ENCODE measurements at regions not wholly inside any gene's neighbourhood (a gene's known extent, or its start where the extent isn't known, plus 50 kb on each side); places are given as distances from the start of the nearest gene placed in this dataset.

DNA sequence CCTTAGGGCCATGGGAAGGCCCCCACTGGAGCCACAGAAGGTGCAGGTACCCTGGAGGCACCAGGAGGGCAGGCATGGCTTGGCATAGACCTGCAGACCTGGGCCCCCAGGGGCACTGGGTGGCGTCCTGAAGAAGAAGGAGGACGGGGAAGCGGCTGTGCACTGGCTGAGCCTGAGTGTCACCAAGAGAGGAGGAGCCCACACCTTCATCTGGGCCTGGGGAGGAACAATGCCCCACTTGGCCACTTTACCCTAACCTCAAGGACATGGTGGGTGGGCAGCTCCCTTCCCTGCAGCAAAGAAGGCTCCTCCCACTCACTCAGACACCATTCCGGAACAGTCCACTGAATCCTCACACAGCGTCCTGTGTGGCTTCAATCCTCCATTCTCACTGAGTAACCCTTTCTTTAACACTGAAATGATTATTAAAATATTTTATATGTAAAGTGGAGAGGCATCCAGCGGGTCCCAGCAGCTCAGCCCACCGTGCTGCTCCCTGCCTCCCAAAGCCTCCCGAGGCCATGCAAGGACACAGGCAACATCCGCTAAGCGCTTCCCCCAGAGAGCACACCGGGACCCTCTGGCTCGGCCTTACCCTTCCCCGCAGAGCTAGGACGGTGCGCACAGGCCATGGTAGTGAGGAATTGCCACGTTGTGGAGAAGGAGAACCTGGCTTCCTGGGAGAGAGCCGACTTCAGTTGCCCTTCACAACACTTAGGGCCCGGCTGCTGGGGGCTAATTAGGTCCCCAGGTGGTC is 516.7 kb upstream of the MGMT start:
- TF ChIP-seq, protein P1, sequence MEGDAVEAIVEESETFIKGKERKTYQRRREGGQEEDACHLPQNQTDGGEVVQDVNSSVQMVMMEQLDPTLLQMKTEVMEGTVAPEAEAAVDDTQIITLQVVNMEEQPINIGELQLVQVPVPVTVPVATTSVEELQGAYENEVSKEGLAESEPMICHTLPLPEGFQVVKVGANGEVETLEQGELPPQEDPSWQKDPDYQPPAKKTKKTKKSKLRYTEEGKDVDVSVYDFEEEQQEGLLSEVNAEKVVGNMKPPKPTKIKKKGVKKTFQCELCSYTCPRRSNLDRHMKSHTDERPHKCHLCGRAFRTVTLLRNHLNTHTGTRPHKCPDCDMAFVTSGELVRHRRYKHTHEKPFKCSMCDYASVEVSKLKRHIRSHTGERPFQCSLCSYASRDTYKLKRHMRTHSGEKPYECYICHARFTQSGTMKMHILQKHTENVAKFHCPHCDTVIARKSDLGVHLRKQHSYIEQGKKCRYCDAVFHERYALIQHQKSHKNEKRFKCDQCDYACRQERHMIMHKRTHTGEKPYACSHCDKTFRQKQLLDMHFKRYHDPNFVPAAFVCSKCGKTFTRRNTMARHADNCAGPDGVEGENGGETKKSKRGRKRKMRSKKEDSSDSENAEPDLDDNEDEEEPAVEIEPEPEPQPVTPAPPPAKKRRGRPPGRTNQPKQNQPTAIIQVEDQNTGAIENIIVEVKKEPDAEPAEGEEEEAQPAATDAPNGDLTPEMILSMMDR (IDR thresholded peaks at IDR 0.05), result no peak
- no peak for TF ChIP-seq JUND (IDR thresholded peaks at IDR 0.05)
- TF ChIP-seq EZH2phosphoT487 (IDR thresholded peaks at IDR 0.05; ENCODE audit: borderline replicate concordance, low read depth), result no peak
- TF ChIP-seq EP300 (IDR thresholded peaks at IDR 0.05; ENCODE audit: borderline replicate concordance in 1 of 2, low read depth in 1 of 2, low read length in 1 of 2), result no peak
- TF ChIP-seq POLR2AphosphoS5 (IDR thresholded peaks at IDR 0.05; ENCODE audit: low read depth, low read length), result no peak
